ENCODE measurements at regions not wholly inside any gene's neighbourhood (a gene's known extent, or its start where the extent isn't known, plus 50 kb on each side); places are given as distances from the start of the nearest gene placed in this dataset.

DNA sequence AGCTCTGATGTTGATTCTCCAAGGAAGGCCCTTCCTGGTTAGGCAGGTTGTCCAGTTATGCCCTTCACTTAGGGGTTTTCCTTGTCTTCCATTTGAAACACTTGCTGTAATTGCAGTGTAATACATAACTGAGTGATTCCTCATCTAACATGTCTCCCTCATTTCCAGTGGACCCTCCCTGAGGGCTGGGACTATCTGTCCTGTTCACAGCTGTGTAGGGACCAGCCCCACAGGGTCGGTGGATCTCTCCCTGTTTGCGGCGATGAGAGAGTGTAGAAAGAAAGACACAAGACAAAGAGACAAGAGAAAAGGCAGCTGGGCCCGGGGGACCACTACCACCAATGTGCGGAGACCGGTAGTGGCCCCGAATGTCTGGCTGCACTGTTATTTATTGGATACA lies 135.9 kb upstream of the EEPD1 start:
- no peak overlapping the region for H3K4me3 ChIP-seq (ENCODE audit: low read length)
- H3K4me1 ChIP-seq (ENCODE audit: low read length): no peaks in the 10 kb centered on the region
- H3K36me3 ChIP-seq (replicated peaks; ENCODE audit: low read depth, low read length): no peaks in the 10 kb centered on the region
- no peaks in the 10 kb centered on the region for H3K9me3 ChIP-seq (ENCODE audit: insufficient read depth, low read length)
- TF ChIP-seq, protein P1, sequence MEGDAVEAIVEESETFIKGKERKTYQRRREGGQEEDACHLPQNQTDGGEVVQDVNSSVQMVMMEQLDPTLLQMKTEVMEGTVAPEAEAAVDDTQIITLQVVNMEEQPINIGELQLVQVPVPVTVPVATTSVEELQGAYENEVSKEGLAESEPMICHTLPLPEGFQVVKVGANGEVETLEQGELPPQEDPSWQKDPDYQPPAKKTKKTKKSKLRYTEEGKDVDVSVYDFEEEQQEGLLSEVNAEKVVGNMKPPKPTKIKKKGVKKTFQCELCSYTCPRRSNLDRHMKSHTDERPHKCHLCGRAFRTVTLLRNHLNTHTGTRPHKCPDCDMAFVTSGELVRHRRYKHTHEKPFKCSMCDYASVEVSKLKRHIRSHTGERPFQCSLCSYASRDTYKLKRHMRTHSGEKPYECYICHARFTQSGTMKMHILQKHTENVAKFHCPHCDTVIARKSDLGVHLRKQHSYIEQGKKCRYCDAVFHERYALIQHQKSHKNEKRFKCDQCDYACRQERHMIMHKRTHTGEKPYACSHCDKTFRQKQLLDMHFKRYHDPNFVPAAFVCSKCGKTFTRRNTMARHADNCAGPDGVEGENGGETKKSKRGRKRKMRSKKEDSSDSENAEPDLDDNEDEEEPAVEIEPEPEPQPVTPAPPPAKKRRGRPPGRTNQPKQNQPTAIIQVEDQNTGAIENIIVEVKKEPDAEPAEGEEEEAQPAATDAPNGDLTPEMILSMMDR (IDR thresholded peaks at IDR 0.05; ENCODE audit: low read depth, low read length): no peak
- no peak for TF ChIP-seq EZH2phosphoT487 (IDR thresholded peaks at IDR 0.05; ENCODE audit: low read depth)
- no peak overlapping the region for H3K9ac ChIP-seq (ENCODE audit: low read length)
- H3K27me3 ChIP-seq (ENCODE audit: low read depth, low read length): peaks cover 13% of the 10 kb centered on the region
- H3K79me2 ChIP-seq (ENCODE audit: low read length): no peaks in the 10 kb centered on the region
- no peaks in the 10 kb centered on the region for H4K20me1 ChIP-seq (ENCODE audit: insufficient read depth, low read length)
- no peak overlapping the region for H3K4me2 ChIP-seq (ENCODE audit: low read length)
- no peak overlapping the region for H2AFZ ChIP-seq (ENCODE audit: low read depth, low read length)
- no peak overlapping the region for H3K27ac ChIP-seq (ENCODE audit: low read length)

DNA sequence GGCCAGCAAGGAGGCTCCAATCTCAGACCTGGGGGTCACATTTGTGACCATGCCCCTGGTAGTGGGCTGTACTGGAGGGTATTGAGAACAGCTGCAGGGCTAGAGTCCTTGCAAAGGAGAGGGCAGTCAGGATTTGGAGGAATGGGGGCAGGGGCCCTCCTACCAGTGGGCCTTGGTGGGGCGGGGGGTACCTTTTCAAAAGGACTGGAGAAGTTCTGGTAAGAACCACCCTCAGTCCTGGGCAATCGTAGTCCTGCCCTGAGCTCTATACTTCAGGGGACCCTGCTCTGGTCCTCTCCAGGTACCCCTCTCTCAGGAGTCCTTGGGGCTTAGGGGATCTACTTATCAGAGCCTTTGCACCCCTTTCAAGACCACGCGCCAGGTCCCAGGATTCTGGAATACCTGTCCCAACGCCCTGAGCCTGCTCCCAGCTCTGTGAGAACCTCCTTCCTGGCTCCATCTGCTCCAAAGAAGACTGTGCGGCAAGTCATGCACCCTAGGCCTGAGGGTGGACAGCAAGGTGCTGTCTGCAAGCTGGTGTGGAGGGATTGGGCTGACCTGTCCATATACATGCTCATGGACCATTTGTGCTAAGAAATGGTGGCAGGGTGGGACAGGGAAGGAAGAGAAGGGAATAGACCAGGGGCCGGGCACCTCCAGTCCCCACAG lies 134.1 kb upstream of the EEPD1 start:
- no peaks in the 10 kb centered on the region for H3K9me3 ChIP-seq (ENCODE audit: insufficient read depth, low read length)
- H3K4me1 ChIP-seq (ENCODE audit: low read length): no peaks in the 10 kb centered on the region
- no peaks in the 10 kb centered on the region for H4K20me1 ChIP-seq (ENCODE audit: insufficient read depth, low read length)
- TF ChIP-seq EZH2phosphoT487 (IDR thresholded peaks at IDR 0.05; ENCODE audit: low read depth): no peak
- TF ChIP-seq, protein P1 (IDR thresholded peaks at IDR 0.05; ENCODE audit: low read depth, low read length): no peak
- no peak overlapping the region for H3K4me3 ChIP-seq (ENCODE audit: low read length)
- H3K27me3 ChIP-seq (ENCODE audit: low read depth, low read length): peaks cover 20% of the 10 kb centered on the region
- no peak overlapping the region for H2AFZ ChIP-seq (ENCODE audit: low read depth, low read length)
- no peak overlapping the region for H3K4me2 ChIP-seq (ENCODE audit: low read length)
- no peak overlapping the region for H3K27ac ChIP-seq (ENCODE audit: low read length)
- no peak overlapping the region for H3K9ac ChIP-seq (ENCODE audit: low read length)
- H3K36me3 ChIP-seq (replicated peaks; ENCODE audit: low read depth, low read length): no peaks in the 10 kb centered on the region
- no peaks in the 10 kb centered on the region for H3K79me2 ChIP-seq (ENCODE audit: low read length)

DNA sequence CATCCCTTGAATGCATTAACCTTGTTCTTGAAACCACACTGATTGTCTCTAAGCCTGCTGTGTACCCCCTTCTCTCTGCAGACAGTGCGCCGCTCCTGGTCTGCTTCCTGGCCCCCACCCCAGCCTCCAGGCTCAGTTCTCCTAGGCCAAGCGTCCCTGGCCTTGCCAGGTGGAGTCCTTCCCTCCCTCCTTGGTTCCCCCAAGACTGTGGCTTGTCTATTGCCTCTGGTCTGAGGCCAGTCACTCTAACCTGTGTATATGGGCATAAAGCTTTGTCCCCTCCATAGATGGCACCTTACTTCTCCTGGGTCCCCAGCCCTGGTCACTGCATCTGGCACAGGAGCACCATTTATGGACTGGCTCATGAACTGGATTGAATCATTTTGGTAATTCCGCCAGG lies 133.5 kb upstream of the EEPD1 start:
- TF ChIP-seq, protein P1 (IDR thresholded peaks at IDR 0.05; ENCODE audit: low read depth, low read length): no peak
- TF ChIP-seq EZH2phosphoT487 (IDR thresholded peaks at IDR 0.05; ENCODE audit: low read depth): no peak
- H3K9ac ChIP-seq (ENCODE audit: low read length): no peak overlapping the region
- no peak overlapping the region for H2AFZ ChIP-seq (ENCODE audit: low read depth, low read length)
- no peaks in the 10 kb centered on the region for H3K9me3 ChIP-seq (ENCODE audit: insufficient read depth, low read length)
- no peak overlapping the region for H3K4me2 ChIP-seq (ENCODE audit: low read length)
- H3K4me3 ChIP-seq (ENCODE audit: low read length): no peak overlapping the region
- no peaks in the 10 kb centered on the region for H3K79me2 ChIP-seq (ENCODE audit: low read length)
- H3K27ac ChIP-seq (ENCODE audit: low read length): no peak overlapping the region
- peaks cover 26% of the 10 kb centered on the region for H3K27me3 ChIP-seq (ENCODE audit: low read depth, low read length)
- no peaks in the 10 kb centered on the region for H4K20me1 ChIP-seq (ENCODE audit: insufficient read depth, low read length)
- no peaks in the 10 kb centered on the region for H3K4me1 ChIP-seq (ENCODE audit: low read length)
- H3K36me3 ChIP-seq (replicated peaks; ENCODE audit: low read depth, low read length): no peaks in the 10 kb centered on the region

DNA sequence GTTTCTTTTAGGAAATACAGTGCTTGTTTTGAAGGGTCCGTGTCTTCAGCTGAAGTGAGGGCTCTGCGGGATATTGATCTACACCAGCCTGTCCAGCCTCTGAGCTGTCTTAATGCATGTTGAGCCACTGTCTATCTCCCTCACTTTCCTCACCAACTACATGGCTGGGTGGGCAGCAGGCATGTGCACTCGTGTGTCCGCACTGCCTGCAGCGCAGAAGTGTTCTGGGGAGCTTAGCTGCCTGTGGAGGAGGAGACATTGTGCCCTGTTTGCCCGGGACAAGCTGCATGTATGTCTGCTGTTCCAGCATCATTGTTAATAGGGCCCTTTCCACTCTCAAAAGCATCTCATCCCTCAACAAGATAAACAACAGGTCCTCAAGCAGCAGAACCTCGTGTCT lies 133.1 kb upstream of the EEPD1 start:
- Histone ChIP-seq H3K9me3 (ENCODE audit: insufficient read depth, low read length) (no peaks in the 10 kb centered on the region), H2AFZ (ENCODE audit: low read depth, low read length) (no peak overlapping the region), H3K9ac (ENCODE audit: low read length) (no peak overlapping the region), H4K20me1 (ENCODE audit: insufficient read depth, low read length) (no peaks in the 10 kb centered on the region), H3K4me2 (ENCODE audit: low read length) (no peak overlapping the region), H3K27ac (ENCODE audit: low read length) (no peak overlapping the region), H3K79me2 (ENCODE audit: low read length) (no peaks in the 10 kb centered on the region), H3K4me3 (ENCODE audit: low read length) (no peak overlapping the region), H3K27me3 (ENCODE audit: low read depth, low read length) (peaks cover 31% of the 10 kb centered on the region), H3K36me3 (replicated peaks; ENCODE audit: low read depth, low read length) (no peaks in the 10 kb centered on the region), H3K4me1 (ENCODE audit: low read length) (no peaks in the 10 kb centered on the region)
- TF ChIP-seq EZH2phosphoT487 (IDR thresholded peaks at IDR 0.05; ENCODE audit: low read depth): no peak
- TF ChIP-seq, protein P1 (IDR thresholded peaks at IDR 0.05; ENCODE audit: low read depth, low read length): no peak
